NT2/D1 (cell line): ENCODE measurements at regions not wholly inside any gene's neighbourhood (a gene's known extent, or its start where the extent isn't known, plus 50 kb on each side); places are given as distances from the start of the nearest gene placed in this dataset.

Experiments
- DNase-seq: peaks from one replicate; pipeline ENCODE4 v3.0.0-alpha.2; 2011; ENCODE audit warnings: low read depth, low spot score
- H3K27me3 ChIP-seq: 2 replicates; pipeline ENCODE4 v1.6.0; 2011; ENCODE audit warnings: mild to moderate bottlenecking; ENCODE audit not compliant: insufficient read length, insufficient read depth
- H3K36me3 ChIP-seq: 2 replicates; pipeline ENCODE4 v1.6.1; 2011; ENCODE audit warnings: mild to moderate bottlenecking, low read length, mixed read lengths; ENCODE audit not compliant: insufficient read depth, insufficient read length
- H3K4me1 ChIP-seq: 2 replicates; pipeline ENCODE4 v1.5.1; 2011; ENCODE audit not compliant: insufficient read depth, insufficient read length
- H3K4me3 ChIP-seq: 2 replicates; pipeline ENCODE4 v1.5.1; 2011; ENCODE audit warnings: low read depth; ENCODE audit not compliant: insufficient read length
- H3K9ac ChIP-seq: 2 replicates; pipeline ENCODE4 v1.6.0; 2011; ENCODE audit warnings: low read depth; ENCODE audit not compliant: insufficient read length
- H3K9me3 ChIP-seq: 2 replicates; pipeline ENCODE4 v1.5.1; 2011; ENCODE audit warnings: mild to moderate bottlenecking, low read length; ENCODE audit not compliant: insufficient read depth
- SUZ12 ChIP-seq: IDR thresholded peaks from 2 replicates; pipeline ENCODE4 v1.6.1; 2011; ENCODE audit not compliant: insufficient read length, insufficient read depth; ENCODE audit errors: extremely low read depth
- YY1 ChIP-seq: IDR thresholded peaks from 2 replicates; pipeline ENCODE4 v1.6.1; 2011; ENCODE audit not compliant: insufficient read length, insufficient read depth
- ZNF274 ChIP-seq: IDR thresholded peaks from 2 replicates; pipeline ENCODE4 v1.6.1; 2011; ENCODE audit warnings: mild to moderate bottlenecking, low read depth, low read length

DNA sequence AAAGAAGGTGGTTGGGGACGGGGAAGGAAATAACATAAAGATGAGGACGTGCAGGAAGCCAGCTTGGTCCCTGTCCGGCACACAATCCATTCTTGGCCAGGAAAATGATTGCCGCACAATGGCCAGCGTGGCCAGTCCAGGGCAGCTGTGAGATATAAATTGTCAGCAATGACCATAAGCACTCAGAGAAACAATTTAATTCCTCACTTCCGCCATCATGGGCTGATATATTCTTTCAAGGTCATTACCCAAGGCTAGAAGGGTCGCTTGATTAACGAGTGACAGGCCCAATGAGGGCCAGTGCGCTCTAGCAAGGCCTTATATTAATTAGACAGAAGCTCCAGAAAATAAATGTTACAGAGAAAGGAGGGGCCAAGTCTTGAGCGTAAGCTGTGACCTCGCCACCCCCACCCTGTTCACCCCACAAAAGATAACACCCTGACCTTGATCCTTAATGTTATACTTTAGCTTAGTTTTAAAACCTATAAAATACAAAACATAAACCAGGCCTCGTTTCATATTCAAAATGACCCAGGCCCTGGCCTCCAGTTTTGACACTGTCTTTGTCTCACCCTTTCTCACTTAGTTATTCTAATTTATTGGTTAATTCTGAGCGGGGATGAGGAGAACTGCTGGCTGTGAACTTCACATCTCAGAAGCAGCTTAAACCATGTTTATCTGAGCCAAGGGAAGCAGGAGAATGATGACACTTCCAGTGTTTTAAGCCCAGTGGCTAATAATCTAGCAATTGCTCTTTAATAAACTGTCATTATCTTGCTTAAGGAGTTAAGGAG lies 478.3 kb upstream of the ZFHX3 start:
- TF ChIP-seq ZNF274: no peak
- TF ChIP-seq SUZ12: no peak
- TF ChIP-seq YY1: no peak
- DNase-seq: no peak
- Histone ChIP-seq H3K9me3 (peaks cover 10% of the 10 kb centered on the region; the same call in 1 of the 2 replicates), H3K4me1 (no peaks in the 10 kb centered on the region), H3K9ac (no peak overlapping the region), H3K27me3 (no peaks in the 10 kb centered on the region), H3K36me3 (no peaks in the 10 kb centered on the region), H3K4me3 (no peak overlapping the region)

GRCh38 chr16:73523209-73523608 lies 475.3 kb upstream of the ZFHX3 start:
- Histone ChIP-seq H3K36me3 (no peaks in the 10 kb centered on the region), H3K9ac (no peak overlapping the region), H3K9me3 (peaks cover 10% of the 10 kb centered on the region; the same call in 1 of the 2 replicates), H3K4me3 (no peak overlapping the region), H3K4me1 (no peaks in the 10 kb centered on the region), H3K27me3 (no peaks in the 10 kb centered on the region)
- no peak for TF ChIP-seq SUZ12
- TF ChIP-seq ZNF274: no peak
- TF ChIP-seq YY1: no peak
- no peak for DNase-seq

DNA sequence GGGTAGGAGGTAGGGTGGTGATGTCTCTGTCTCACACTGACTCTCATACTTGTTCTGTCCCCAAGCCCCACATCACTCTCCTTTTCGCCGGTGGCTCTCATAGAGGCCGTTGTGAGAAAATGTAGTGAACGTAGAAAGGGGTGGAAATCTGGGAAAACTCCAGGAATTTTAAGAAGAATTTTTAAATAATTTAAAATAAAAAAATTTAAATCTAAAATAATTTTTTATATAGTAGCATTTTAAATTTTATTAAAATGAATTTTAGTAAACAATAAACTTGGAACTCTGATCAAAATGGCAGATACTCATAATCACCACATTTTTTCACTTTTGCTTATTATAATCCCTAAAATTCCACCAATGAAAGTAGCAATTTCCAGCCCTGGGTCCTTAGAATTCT lies 473.6 kb upstream of the ZFHX3 start:
- no peak for DNase-seq
- H3K27me3 ChIP-seq: no peaks in the 10 kb centered on the region
- H3K9me3 ChIP-seq: peaks cover 10% of the 10 kb centered on the region; the same call in 1 of the 2 replicates
- no peak overlapping the region for H3K9ac ChIP-seq
- H3K4me1 ChIP-seq: no peaks in the 10 kb centered on the region
- H3K36me3 ChIP-seq: no peaks in the 10 kb centered on the region
- H3K4me3 ChIP-seq: no peak overlapping the region
- TF ChIP-seq ZNF274 (no peak), YY1 (no peak), SUZ12 (no peak)

GRCh38 chr16:73515616-73516015 lies 467.7 kb upstream of the ZFHX3 start:
- H3K36me3 ChIP-seq: no peaks in the 10 kb centered on the region
- no peak overlapping the region for H3K4me3 ChIP-seq
- TF ChIP-seq YY1: no peak
- no peak for TF ChIP-seq ZNF274
- TF ChIP-seq SUZ12: no peak
- DNase-seq: no peak
- H3K9ac ChIP-seq: no peak overlapping the region
- H3K27me3 ChIP-seq: no peaks in the 10 kb centered on the region
- H3K9me3 ChIP-seq: no peaks in the 10 kb centered on the region
- no peaks in the 10 kb centered on the region for H3K4me1 ChIP-seq

- no peaks in the 10 kb centered on the region for H3K4me1 ChIP-seq
- DNase-seq: no peak
- H3K36me3 ChIP-seq: no peaks in the 10 kb centered on the region
- H3K27me3 ChIP-seq: no peaks in the 10 kb centered on the region
- H3K9me3 ChIP-seq: no peaks in the 10 kb centered on the region
- TF ChIP-seq ZNF274 (no peak), YY1 (no peak), SUZ12 (no peak)
- no peak overlapping the region for H3K4me3 ChIP-seq
- no peak overlapping the region for H3K9ac ChIP-seq
Measured at GRCh38 chr16:73510852-73511251, 462.9 kb upstream of the ZFHX3 start.

DNA sequence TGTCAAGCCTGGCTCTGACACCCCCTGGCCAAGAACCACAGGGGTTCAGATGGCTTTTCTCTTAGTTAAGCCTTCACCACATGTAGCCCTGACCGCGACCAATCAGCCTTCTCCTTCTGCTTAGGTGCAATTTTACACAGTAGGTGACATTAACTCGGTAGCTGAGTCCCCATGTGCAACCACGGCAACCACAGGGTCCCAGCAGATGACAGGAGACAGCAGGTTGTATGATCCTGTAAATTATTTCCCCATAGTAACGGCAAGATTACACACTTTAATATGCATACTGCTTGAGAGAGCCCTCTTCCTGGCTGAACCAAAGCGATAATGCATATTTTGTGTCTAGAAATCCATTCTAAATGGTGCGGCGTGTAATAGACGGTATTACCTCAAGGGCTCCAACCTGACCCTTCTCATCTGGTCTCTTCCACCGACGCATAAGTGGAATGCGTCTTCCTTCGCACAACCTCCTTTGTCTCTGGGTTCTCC lies 458.7 kb upstream of the ZFHX3 start:
- Histone ChIP-seq H3K4me1 (no peaks in the 10 kb centered on the region), H3K9ac (no peak overlapping the region), H3K27me3 (no peaks in the 10 kb centered on the region), H3K4me3 (no peak overlapping the region), H3K9me3 (no peaks in the 10 kb centered on the region), H3K36me3 (no peaks in the 10 kb centered on the region)
- no peak for DNase-seq
- TF ChIP-seq YY1 (no peak), SUZ12 (no peak), ZNF274 (no peak)

DNA sequence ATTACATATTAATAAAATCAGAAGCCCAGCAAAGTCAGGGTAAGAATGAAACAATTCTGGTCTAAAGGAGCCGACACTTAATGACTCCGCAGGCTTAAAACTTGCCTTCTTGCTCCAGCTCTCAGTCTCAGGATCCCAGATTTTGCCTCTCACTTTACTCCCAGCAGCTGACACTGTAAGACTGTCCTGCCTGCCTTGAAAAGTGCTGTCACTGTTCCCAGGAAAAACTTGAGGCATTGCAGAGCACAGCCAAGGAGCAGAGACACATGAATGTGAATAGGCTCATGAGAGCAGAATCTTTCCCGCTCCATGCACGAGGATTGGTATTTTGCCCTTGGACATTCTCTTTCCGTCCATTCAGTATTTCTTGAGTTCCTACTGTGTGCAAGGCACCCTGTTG lies 457.6 kb upstream of the ZFHX3 start:
- no peak for DNase-seq
- H3K9ac ChIP-seq: no peak overlapping the region
- H3K4me3 ChIP-seq: no peak overlapping the region
- TF ChIP-seq YY1: no peak
- no peak for TF ChIP-seq SUZ12
- TF ChIP-seq ZNF274: no peak
- H3K36me3 ChIP-seq: no peaks in the 10 kb centered on the region
- H3K9me3 ChIP-seq: no peaks in the 10 kb centered on the region
- no peaks in the 10 kb centered on the region for H3K27me3 ChIP-seq
- H3K4me1 ChIP-seq: no peaks in the 10 kb centered on the region

DNA sequence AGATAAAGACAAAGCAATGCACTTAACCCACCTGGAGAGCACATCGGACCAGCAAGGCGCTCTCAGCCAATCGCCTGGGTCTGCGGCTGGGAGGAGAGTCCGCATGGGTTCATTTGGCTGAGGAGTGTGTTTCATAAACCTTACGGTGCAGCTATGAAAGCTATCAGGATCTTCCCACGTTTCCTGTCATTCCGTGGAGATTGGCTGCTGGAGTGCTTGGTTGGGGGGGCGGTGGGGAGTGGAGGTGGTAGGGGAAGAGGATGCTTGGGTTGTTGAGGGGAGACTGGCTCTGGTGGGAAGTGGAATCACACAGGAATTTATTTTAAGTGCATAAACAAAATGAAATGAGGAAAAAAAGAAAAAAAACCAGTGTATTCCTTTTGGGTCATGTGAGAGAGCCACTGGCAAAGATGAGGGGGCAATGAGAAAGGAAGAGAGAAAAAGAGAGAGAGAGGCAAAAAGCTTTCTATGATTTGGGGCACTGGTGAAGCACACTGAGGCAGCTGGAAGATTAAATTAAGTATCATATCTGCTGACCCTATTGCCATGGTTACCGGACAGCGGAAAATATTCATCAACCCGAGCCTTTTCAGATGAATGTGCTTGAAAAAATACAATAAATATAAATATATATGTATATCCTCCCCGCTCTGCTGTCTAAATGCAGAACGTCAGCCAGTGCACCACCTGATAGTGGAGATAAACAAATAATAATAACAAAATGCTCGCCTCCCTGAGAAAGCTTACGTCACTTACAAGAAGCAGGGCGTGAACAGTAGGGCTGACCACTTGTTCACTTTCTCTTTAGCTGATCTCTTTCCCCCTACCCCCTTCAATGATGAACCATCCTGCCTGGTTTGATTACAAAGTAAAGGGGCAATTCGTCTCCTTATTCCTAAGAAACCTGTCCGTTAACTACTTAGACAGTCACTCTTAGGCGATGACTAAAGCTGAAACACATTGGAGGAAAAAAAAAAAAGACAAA lies 457.0 kb upstream of the ZFHX3 start:
- TF ChIP-seq ZNF274: no peak
- TF ChIP-seq SUZ12: no peak
- no peak for TF ChIP-seq YY1
- no peak overlapping the region for H3K4me3 ChIP-seq
- no peaks in the 10 kb centered on the region for H3K36me3 ChIP-seq
- no peaks in the 10 kb centered on the region for H3K27me3 ChIP-seq
- no peak overlapping the region for H3K9ac ChIP-seq
- H3K9me3 ChIP-seq: no peaks in the 10 kb centered on the region
- H3K4me1 ChIP-seq: no peaks in the 10 kb centered on the region
- no peak for DNase-seq
